ENCODE measurements at regions not wholly inside any gene's neighbourhood (a gene's known extent, or its start where the extent isn't known, plus 50 kb on each side); places are given as distances from the start of the nearest gene placed in this dataset.

- no peak for TF ChIP-seq ETS1 (IDR thresholded peaks at IDR 0.05)
- no peak for TF ChIP-seq REST (IDR thresholded peaks at IDR 0.05; ENCODE audit: unreplicated experiment)
- no peak for TF ChIP-seq CTCF (conservative IDR thresholded peaks at IDR 0.05; ENCODE audit: low read depth in 2 of 2)
- TF ChIP-seq CREB1 (CRISPR knock-in tag; IDR thresholded peaks at IDR 0.05; ENCODE audit: low read depth) = no peak
- no peak for TF ChIP-seq ZNF331 (CRISPR knock-in tag; IDR thresholded peaks at IDR 0.05; ENCODE audit: low read depth)
- no peak for TF ChIP-seq EZH2 (IDR thresholded peaks at IDR 0.05; ENCODE audit: low read depth, unreplicated experiment)
- no peak for TF ChIP-seq JUNB (IDR thresholded peaks at IDR 0.05; ENCODE audit: unreplicated experiment)
- TF ChIP-seq POLR2AphosphoS5 (IDR thresholded peaks at IDR 0.05; ENCODE audit: low read depth) = no peak
- no peak for TF ChIP-seq NANOG (IDR thresholded peaks at IDR 0.05; ENCODE audit: borderline replicate concordance)
- TF ChIP-seq EZH2phosphoT487 (IDR thresholded peaks at IDR 0.05; ENCODE audit: unreplicated experiment) = no peak
- no peak for TF ChIP-seq STAT1 (IDR thresholded peaks at IDR 0.05; ENCODE audit: unreplicated experiment)
Observed at GRCh38 chrX:113391875-113392274, 551.2 kb upstream of the AMOT start (continued).

- Mint-ChIP-seq H3K4me3 (no peak overlapping the region), H3K27me3 (ENCODE audit: insufficient read depth, low read depth, poor library complexity) (peaks cover 2% of the 10 kb centered on the region), H3K4me1 (no peaks in the 10 kb centered on the region), H3K9me3 (peaks cover 31% of the 10 kb centered on the region), H3K27ac (no peak overlapping the region), H3K36me3 (ENCODE audit: low read depth) (peaks cover 29% of the 10 kb centered on the region; the same call in 2 of the 3 replicates)
- TF ChIP-seq EZH2phosphoT487 (IDR thresholded peaks at IDR 0.05; ENCODE audit: unreplicated experiment) (no peak), ETS1 (IDR thresholded peaks at IDR 0.05) (no peak), REST (IDR thresholded peaks at IDR 0.05; ENCODE audit: unreplicated experiment) (no peak), CTCF (conservative IDR thresholded peaks at IDR 0.05; ENCODE audit: low read depth in 2 of 2) (peak in 1 of 2 experiments; percentile 29; a peak in 3 of 4 replicates), POLR2AphosphoS5 (IDR thresholded peaks at IDR 0.05; ENCODE audit: low read depth) (no peak), EZH2 (IDR thresholded peaks at IDR 0.05; ENCODE audit: low read depth, unreplicated experiment) (no peak)
- H3F3A ChIP-seq (replicated peaks; ENCODE audit: low read depth) = no peaks in the 10 kb centered on the region
- no peaks in the 10 kb centered on the region for H3K79me2 ChIP-seq (replicated peaks; ENCODE audit: insufficient read depth)
- no peak for DNase-seq (ENCODE audit: low spot score)
- H3K4me3 ChIP-seq = no peak overlapping the region
- ATAC-seq = no peak
- no peaks in the 10 kb centered on the region for H3K36me3 ChIP-seq (ENCODE audit: insufficient read depth)
- no peak overlapping the region for H3K4me2 ChIP-seq
- no peaks in the 10 kb centered on the region for H3K27me3 ChIP-seq (ENCODE audit: insufficient read depth)
- H2AFZ ChIP-seq = no peak overlapping the region
- H3K9me2 ChIP-seq (ENCODE audit: insufficient read depth) = no peaks in the 10 kb centered on the region
- H4K20me1 ChIP-seq (replicated peaks; ENCODE audit: insufficient read depth) = no peaks in the 10 kb centered on the region
- no peaks in the 10 kb centered on the region for H3K4me1 ChIP-seq (ENCODE audit: insufficient read depth)
- H3K27ac ChIP-seq (ENCODE audit: low read depth) = no peak overlapping the region
Observed at GRCh38 chrX:113390531-113390930, 549.9 kb upstream of the AMOT start.

Measured in GM23338 (cell line).